ENCODE measurements at regions not wholly inside any gene's neighbourhood (a gene's known extent, or its start where the extent isn't known, plus 50 kb on each side); places are given as distances from the start of the nearest gene placed in this dataset.

DNA sequence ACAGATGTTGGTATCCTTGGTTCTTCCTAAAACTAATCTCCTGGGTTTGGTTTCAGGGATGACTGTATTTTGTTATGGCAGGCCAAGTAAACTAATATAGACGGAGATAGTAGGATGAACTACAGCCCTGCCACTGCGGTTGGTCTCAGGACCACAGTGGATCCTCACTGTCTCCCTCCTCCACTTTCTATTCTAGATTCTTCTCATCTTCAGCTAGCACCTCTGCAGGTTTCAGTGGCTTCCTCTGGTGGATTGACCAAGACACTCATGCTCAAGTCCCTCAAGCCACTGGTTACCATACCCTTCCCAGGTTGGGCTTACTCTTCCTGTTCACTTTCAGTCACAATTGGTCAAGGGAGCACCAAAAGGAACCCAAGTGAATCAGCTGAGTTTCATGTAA lies 71.1 kb upstream of the CLDN18 start:
- no peak overlapping the region for H3K9ac ChIP-seq (ENCODE audit: insufficient read depth in 1 of 2, low read depth in 2 of 2, low read length in 2 of 2)
- no TSS peak for BruUV-seq (replicated peaks)
- H3K4me1 ChIP-seq (replicated peaks in 1 of 2; ENCODE audit: control insufficient read depth in 2 of 2, insufficient read depth in 2 of 2, low read length in 2 of 2), result no peaks in the 10 kb centered on the region
- no peaks in the 10 kb centered on the region for H3K36me3 ChIP-seq (ENCODE audit: control insufficient read depth, insufficient read depth, low read length)
- H3K79me2 ChIP-seq (ENCODE audit: control insufficient read depth, insufficient read depth, low read length), result no peaks in the 10 kb centered on the region
- no peaks in the 10 kb centered on the region for H3K9me3 ChIP-seq (replicated peaks; ENCODE audit: control insufficient read depth, insufficient read depth, low read depth, low read length)
- intact Hi-C loops (cut with micrococcal nuclease), result no loop called here
- H2AFZ ChIP-seq (ENCODE audit: low read depth, low read length), result no peak overlapping the region
- WGBS (ENCODE audit: insufficient coverage, low coverage, missing lambda C conversion rate), result 0% methylated on average over 2 of the region's 2 CpGs
- H3K9me1 ChIP-seq (ENCODE audit: control insufficient read depth, insufficient read depth, low read length), result no peaks in the 10 kb centered on the region
- POLR2A ChIA-PET, result no interaction called here
- H3K27me3 ChIP-seq (ENCODE audit: control insufficient read depth in 2 of 2, insufficient read depth in 2 of 2, low read length in 2 of 2), result no peaks in the 10 kb centered on the region
- H3K4me2 ChIP-seq (ENCODE audit: insufficient read depth, low read length), result no peak overlapping the region
- H3K4me3 ChIP-seq, result no peak overlapping the region
- no peaks in the 10 kb centered on the region for H4K20me1 ChIP-seq (replicated peaks; ENCODE audit: control insufficient read depth, insufficient read depth, low read length)
- TF ChIP-seq SRF (CRISPR knock-in tag; IDR thresholded peaks at IDR 0.05) (no peak), SRSF3 (IDR thresholded peaks at IDR 0.05; ENCODE audit: insufficient read depth, low read length) (no peak)
- TF ChIP-seq, protein P1, sequence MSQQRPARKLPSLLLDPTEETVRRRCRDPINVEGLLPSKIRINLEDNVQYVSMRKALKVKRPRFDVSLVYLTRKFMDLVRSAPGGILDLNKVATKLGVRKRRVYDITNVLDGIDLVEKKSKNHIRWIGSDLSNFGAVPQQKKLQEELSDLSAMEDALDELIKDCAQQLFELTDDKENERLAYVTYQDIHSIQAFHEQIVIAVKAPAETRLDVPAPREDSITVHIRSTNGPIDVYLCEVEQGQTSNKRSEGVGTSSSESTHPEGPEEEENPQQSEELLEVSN (IDR thresholded peaks at IDR 0.05; ENCODE audit: borderline replicate concordance in 1 of 2, extremely low read depth in 1 of 2, insufficient read depth in 1 of 2, insufficient read length in 1 of 2, low read depth in 1 of 2, low read length in 1 of 2, poor library complexity in 1 of 2, severe bottlenecking in 1 of 2), result no peak
- H3K27ac ChIP-seq (ENCODE audit: extremely low read depth, low read depth, low read length), result no peak overlapping the region
- FAIRE-seq, result no peak
- no peak for DNase-seq (ENCODE audit: extremely low read depth in 1 of 4, low spot score in 3 of 4)
- CTCF ChIA-PET (ENCODE audit: low intra/inter-chr PET ratio), result no interaction called here
- ATAC-seq, result no peak
- in situ Hi-C loops (cut with MboI), result no loop called here

DNA sequence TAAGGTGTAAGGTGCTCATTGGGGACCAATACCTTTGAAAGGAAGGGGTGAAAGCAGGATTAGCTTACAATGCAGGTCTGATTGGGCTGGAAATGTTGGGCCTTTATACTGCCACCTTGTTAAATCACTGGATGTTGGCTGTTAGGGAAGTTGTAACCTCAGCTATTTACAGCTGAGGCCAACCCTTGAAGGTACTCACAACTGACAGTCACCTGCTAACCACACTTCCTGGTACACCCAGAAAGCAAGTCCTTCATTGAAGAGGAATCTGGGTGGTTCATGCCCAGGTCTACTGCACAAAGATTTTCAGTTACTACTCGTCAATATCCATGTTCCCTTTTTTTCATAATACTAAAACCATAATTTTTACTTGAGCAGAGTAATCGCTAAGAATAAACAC lies 65.4 kb upstream of the CLDN18 start:
- intact Hi-C loops (cut with micrococcal nuclease), result no loop called here
- in situ Hi-C loops (cut with MboI), result no loop called here
- BruUV-seq (replicated peaks), result no TSS peak

More for the DNA sequence above, 65.4 kb upstream of the CLDN18 start:
- Histone ChIP-seq H3K9ac (ENCODE audit: insufficient read depth in 1 of 2, low read depth in 2 of 2, low read length in 2 of 2) (no peak overlapping the region), H3K27me3 (ENCODE audit: control insufficient read depth in 2 of 2, insufficient read depth in 2 of 2, low read length in 2 of 2) (no peaks in the 10 kb centered on the region), H3K4me3 (no peak overlapping the region), H4K20me1 (replicated peaks; ENCODE audit: control insufficient read depth, insufficient read depth, low read length) (no peaks in the 10 kb centered on the region), H3K36me3 (ENCODE audit: control insufficient read depth, insufficient read depth, low read length) (no peaks in the 10 kb centered on the region), H3K9me3 (replicated peaks; ENCODE audit: control insufficient read depth, insufficient read depth, low read depth, low read length) (no peaks in the 10 kb centered on the region), H3K4me1 (replicated peaks in 1 of 2; ENCODE audit: control insufficient read depth in 2 of 2, insufficient read depth in 2 of 2, low read length in 2 of 2) (no peaks in the 10 kb centered on the region), H3K4me2 (ENCODE audit: insufficient read depth, low read length) (no peak overlapping the region), H2AFZ (ENCODE audit: low read depth, low read length) (no peak overlapping the region), H3K27ac (ENCODE audit: extremely low read depth, low read depth, low read length) (no peak overlapping the region), H3K79me2 (ENCODE audit: control insufficient read depth, insufficient read depth, low read length) (no peaks in the 10 kb centered on the region), H3K9me1 (ENCODE audit: control insufficient read depth, insufficient read depth, low read length) (no peaks in the 10 kb centered on the region)
- POLR2A ChIA-PET, result interaction anchor here (0.5 to 0.7 kb wide), 2 partner anchors 11 to 839 kb away, joined by 3 read pairs; no protein-coding TSS in a partner anchor
- FAIRE-seq (no peak), DNase-seq (ENCODE audit: extremely low read depth in 1 of 4, low spot score in 3 of 4) (no peak), ATAC-seq (no peak)
- CTCF ChIA-PET (ENCODE audit: low intra/inter-chr PET ratio), result no interaction called here
- 0% methylated on average over 2 of the region's 2 CpGs for WGBS (ENCODE audit: insufficient coverage, low coverage, missing lambda C conversion rate)
- TF ChIP-seq ZNF121 (CRISPR knock-in tag; conservative IDR thresholded peaks at IDR 0.05) (no peak), ESRRB (CRISPR knock-in tag; IDR thresholded peaks at IDR 0.05; ENCODE audit: borderline replicate concordance) (no peak), SPI1 (IDR thresholded peaks at IDR 0.05; ENCODE audit: borderline replicate concordance, low read depth, low read length) (no peak), IFI16 (CRISPR knock-in tag; IDR thresholded peaks at IDR 0.05) (no peak), ZNF3 (CRISPR knock-in tag; IDR thresholded peaks at IDR 0.05) (no peak)
